A549 (cell line): ENCODE measurements at regions not wholly inside any gene's neighbourhood (a gene's known extent, or its start where the extent isn't known, plus 50 kb on each side); places are given as distances from the start of the nearest gene placed in this dataset.

ENCODE experiments used
- CBX2 ChIP-seq: fragments of 200-600 bp; sonication (generic); IDR thresholded peaks from 2 replicates; pipeline ENCODE4 v1.6.1; 2016; ENCODE audit warnings: low read depth, mild to moderate bottlenecking, borderline replicate concordance
- CTCF ChIP-seq: fragments of >200 bp; sonication (Bioruptor Twin); formaldehyde crosslinking; IDR thresholded peaks from 3 replicates; pipeline ENCODE4 v1.5.1; 2016

DNA sequence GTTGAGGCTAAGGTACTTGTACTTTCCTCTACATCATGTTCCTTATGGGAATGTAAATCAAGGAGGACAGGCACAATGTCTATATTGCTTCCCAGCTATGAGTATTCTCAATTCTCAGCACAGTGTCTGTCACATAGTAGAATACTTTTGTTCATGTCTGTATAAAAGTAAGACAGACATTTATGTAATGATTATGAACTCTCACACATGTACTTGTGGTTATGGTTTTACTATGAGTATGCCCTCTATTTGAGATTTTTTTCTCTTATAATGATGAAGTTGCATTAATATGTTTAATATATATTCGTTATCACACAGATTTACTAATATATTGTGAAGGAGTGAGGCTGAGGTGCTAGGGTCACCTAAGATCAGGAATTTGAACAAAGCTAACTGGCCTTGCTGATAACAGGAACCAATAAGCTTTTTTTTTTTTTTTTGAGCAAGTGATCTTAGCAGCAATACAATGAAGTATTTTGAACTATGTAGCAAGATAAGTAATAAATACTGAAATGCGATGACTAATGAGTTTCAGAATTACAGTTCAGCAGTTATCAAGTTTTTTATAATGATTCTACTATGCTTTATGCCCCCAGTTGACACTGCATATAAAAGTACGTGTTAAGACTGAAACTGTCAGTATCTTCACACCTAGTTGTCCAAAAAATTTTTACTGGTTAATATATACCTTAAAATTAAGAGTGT lies 623.1 kb downstream of the HTR1B start:
- no peak for TF ChIP-seq CTCF
- TF ChIP-seq CBX2, result no peak
